GDM1 (cell line): ENCODE measurements at regions not wholly inside any gene's neighbourhood (a gene's known extent, or its start where the extent isn't known, plus 50 kb on each side); places are given as distances from the start of the nearest gene placed in this dataset.
A peak's percentile ranks its signal among the peaks of the same experiment; 100 is the strongest.
"Not testable (repeated sequence)": the region's sequence is repeated elsewhere in the genome, so short reads cannot be mapped to it uniquely, and the experiment has no call there.

Experiments used
- DNase-seq: peaks from one replicate; lab custom pipeline; 2025; lab: John Stamatoyannopoulos, UW

GRCh38 chr15:92825985-92826384 is 74.1 kb upstream of the CHD2 start:
- no peak for DNase-seq

GRCh38 chr15:92827991-92828390 is 72.1 kb upstream of the CHD2 start:
- DNase-seq: not testable (repeated sequence)

- DNase-seq: no peak
These were observed 70.2 kb upstream of the CHD2 start for GRCh38 chr15:92829875-92830274.

- DNase-seq: no peak
These were observed 68.8 kb upstream of the CHD2 start for GRCh38 chr15:92831336-92831654.

- DNase-seq: peak; percentile 92
These were observed 68.3 kb upstream of the CHD2 start for GRCh38 chr15:92831655-92832328.

GRCh38 chr15:92833106-92833433 is 67.1 kb upstream of the CHD2 start:
- no peak for DNase-seq

- no peak for DNase-seq
These were observed 66.4 kb upstream of the CHD2 start for GRCh38 chr15:92833493-92834271.

GRCh38 chr15:92839696-92840095 is 60.4 kb upstream of the CHD2 start:
- no peak for DNase-seq

- DNase-seq: no peak
These were observed 60.0 kb upstream of the CHD2 start for GRCh38 chr15:92840149-92840548.

- DNase-seq: no peak
These were observed 56.8 kb upstream of the CHD2 start for GRCh38 chr15:92843326-92843725.

GRCh38 chr15:92843814-92844213 is 56.3 kb upstream of the CHD2 start:
- DNase-seq: no peak

- peak; percentile 59 for DNase-seq
These were observed 55.0 kb upstream of the CHD2 start for GRCh38 chr15:92845126-92845508.

- DNase-seq: no peak
These were observed 53.4 kb upstream of the CHD2 start for GRCh38 chr15:92846741-92847140.

- no peak for DNase-seq
These were observed 52.3 kb upstream of the CHD2 start for GRCh38 chr15:92847841-92848240.

GRCh38 chr15:92848464-92848851 is 51.7 kb upstream of the CHD2 start:
- no peak for DNase-seq

GRCh38 chr15:92848852-92849598 is 51.1 kb upstream of the CHD2 start:
- DNase-seq: no peak

- not testable (repeated sequence) for DNase-seq
These were observed 49.9 kb upstream of the CHD2 start for GRCh38 chr15:92850218-92850617.
